Mesendoderm (in vitro differentiated cells): ENCODE measurements at regions not wholly inside any gene's neighbourhood (a gene's known extent, or its start where the extent isn't known, plus 50 kb on each side); places are given as distances from the start of the nearest gene placed in this dataset.
"Not testable (repeated sequence)": the region's sequence is repeated elsewhere in the genome, so short reads cannot be mapped to it uniquely, and the experiment has no call there.

Experiments used
- DNase-seq: peaks from one replicate; pipeline ENCODE4 v3.0.0; 2013
- H2AK5ac ChIP-seq: 2 replicates; pipeline ENCODE4 v1.6.1; 2013; ENCODE audit warnings: low read length, inconsistent platforms
- H2BK120ac ChIP-seq: 2 replicates; pipeline ENCODE4 v1.6.1; 2013; ENCODE audit warnings: low read depth, mild to moderate bottlenecking, low read length, moderate library complexity, mixed read lengths
- H2BK15ac ChIP-seq: replicated peaks from 2 replicates; pipeline ENCODE4 v1.6.1; 2013; ENCODE audit warnings: low read depth, mild to moderate bottlenecking, moderate library complexity
- H2BK5ac ChIP-seq: 2 replicates; pipeline ENCODE4 v1.6.1; 2013; ENCODE audit warnings: low read length, inconsistent platforms
- H3K18ac ChIP-seq: 2 replicates; pipeline ENCODE4 v1.6.1; 2013; ENCODE audit warnings: mild to moderate bottlenecking, low read length, mixed read lengths
- H3K23ac ChIP-seq: one replicate; pipeline ENCODE4 v1.6.1; 2013; ENCODE audit warnings: low read length
- H3K27ac ChIP-seq: 2 replicates; pipeline ENCODE4 v1.5.1; 2013; ENCODE audit warnings: low read depth, mild to moderate bottlenecking, inconsistent platforms, low read length, moderate library complexity
- H3K27me3 ChIP-seq: 2 replicates; pipeline ENCODE4 v1.6.1; 2013; ENCODE audit warnings: low read length, control low read depth, mild to moderate bottlenecking, inconsistent platforms; ENCODE audit not compliant: insufficient read depth, poor library complexity
- H3K36me3 ChIP-seq: 2 replicates; pipeline ENCODE4 v1.6.1; 2013; ENCODE audit warnings: low read length, inconsistent platforms; ENCODE audit not compliant: control insufficient read depth, insufficient read depth
- H3K4ac ChIP-seq: one replicate; pipeline ENCODE4 v1.6.1; 2013; ENCODE audit warnings: low read depth, mild to moderate bottlenecking, low read length, moderate library complexity
- H3K4me1 ChIP-seq: 2 replicates; pipeline ENCODE4 v1.6.1; 2013; ENCODE audit warnings: low read depth, low read length, inconsistent platforms; ENCODE audit not compliant: control insufficient read depth
- H3K4me2 ChIP-seq: 2 replicates; pipeline ENCODE4 v1.6.1; 2013; ENCODE audit warnings: low read length
- H3K4me3 ChIP-seq: 2 replicates; pipeline ENCODE4 v1.5.1; 2013; ENCODE audit warnings: mild to moderate bottlenecking, low read length
- H3K56ac ChIP-seq: one replicate; pipeline ENCODE4 v1.6.1; 2013; ENCODE audit warnings: low read length
- H3K79me1 ChIP-seq: 2 replicates; pipeline ENCODE4 v1.6.1; 2013; ENCODE audit warnings: low read length, inconsistent platforms
- H3K79me2 ChIP-seq: 2 replicates; pipeline ENCODE4 v1.6.1; 2013; ENCODE audit warnings: mild to moderate bottlenecking, low read length; ENCODE audit not compliant: control insufficient read depth, insufficient read depth
- H3K9ac ChIP-seq: 2 replicates; pipeline ENCODE4 v1.6.1; 2013; ENCODE audit warnings: low read length, inconsistent platforms
- H4K5ac ChIP-seq: one replicate; pipeline ENCODE4 v1.6.1; 2013; ENCODE audit warnings: low read length
- H4K8ac ChIP-seq: one replicate; pipeline ENCODE4 v1.6.1; 2013; ENCODE audit warnings: low read depth, mild to moderate bottlenecking, control low read depth, low read length, moderate library complexity
- WGBS: extraction: QIAGEN DNeasy Blood & Tissue Kit; methylation state at CpG from one replicate; pipeline ENCODE4 v1.1.7; 2013; ENCODE audit warnings: low lambda C conversion rate, missing lambda C conversion rate; ENCODE audit not compliant: insufficient coverage; ENCODE audit errors: extremely low coverage; 5-methylcytosine and 5-hydroxymethylcytosine counted together

DNA sequence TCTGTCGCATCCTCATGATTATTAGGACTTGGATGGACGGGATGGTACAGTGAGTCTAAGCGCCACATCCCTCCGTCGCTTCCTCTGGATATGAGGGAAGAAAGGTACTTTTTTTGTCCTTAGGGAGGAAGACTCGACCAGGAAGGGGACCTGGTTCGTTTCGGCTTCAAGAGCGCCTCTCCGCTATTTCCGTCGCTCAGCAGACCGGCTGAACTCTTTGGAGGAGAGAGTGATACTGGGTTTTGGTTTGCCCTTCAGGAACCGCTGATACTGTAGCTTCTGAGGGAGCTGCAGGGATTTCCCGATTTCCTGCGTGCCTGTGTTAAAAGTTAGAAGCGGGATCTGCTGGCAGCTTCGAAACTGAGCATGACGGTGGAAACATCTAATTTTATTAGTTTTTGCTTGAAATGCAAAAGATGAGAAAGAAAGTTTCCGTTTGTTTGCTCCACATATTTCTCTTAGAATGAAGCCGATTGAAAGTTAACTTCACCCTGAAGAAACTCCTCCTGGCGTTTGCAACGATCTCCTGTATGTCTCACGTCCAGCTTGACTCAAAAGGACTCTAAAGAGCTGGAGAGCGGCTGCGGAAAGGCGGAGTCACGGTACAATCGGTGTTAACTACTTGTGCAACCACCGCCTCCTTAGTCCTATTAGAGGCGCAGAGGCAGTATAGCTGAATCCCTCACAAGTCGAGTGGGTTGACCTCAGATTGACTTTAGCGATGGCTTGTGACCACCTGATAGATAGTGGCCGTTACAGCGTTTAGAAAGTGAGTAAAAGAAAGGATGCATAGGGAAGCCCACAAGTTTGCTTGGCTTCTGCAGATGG, 129.4 kb downstream of the TRIM27 start:
- Histone ChIP-seq H3K56ac (peak overlapping the region; percentile 5), H2AK5ac (no peak overlapping the region), H2BK5ac (no peak overlapping the region), H3K27ac (no peak overlapping the region), H2BK15ac (no peak overlapping the region), H3K4ac (no peak overlapping the region), H4K8ac (no peak overlapping the region), H3K27me3 (peaks cover 8% of the 10 kb centered on the region), H3K36me3 (no peaks in the 10 kb centered on the region), H4K5ac (no peak overlapping the region), H3K79me2 (no peaks in the 10 kb centered on the region), H2BK120ac (no peak overlapping the region), H3K23ac (no peak overlapping the region), H3K4me2 (peak overlapping the region; percentile 84), H3K4me1 (no peaks in the 10 kb centered on the region), H3K9ac (peak overlapping the region; percentile 51), H3K79me1 (no peaks in the 10 kb centered on the region), H3K18ac (no peak overlapping the region), H3K4me3 (peak overlapping the region; percentile 34)
- peak; percentile 82 for DNase-seq
- no CpG with 5 or more reads among the region's 35 CpGs for WGBS

DNA sequence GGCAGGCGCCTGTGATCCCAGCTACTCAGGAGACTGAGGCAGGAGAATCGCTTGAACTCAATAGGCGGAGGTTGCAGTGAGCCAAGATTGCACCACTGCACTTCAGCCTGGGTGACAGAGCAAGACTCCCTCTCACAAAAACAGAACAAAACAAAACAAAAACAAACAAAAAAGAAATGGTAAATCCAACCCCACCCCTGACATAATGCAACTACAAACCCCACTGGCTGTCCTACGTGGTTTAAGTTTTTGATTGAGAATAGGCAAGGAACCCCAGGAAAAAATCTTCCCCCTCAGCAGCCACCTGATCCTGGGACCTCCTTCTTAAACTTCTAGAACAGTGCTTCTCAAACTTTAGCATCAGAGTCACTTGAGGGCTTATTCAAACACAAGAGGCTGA, 123.1 kb downstream of the TRIM27 start:
- not testable (repeated sequence) for H3K4ac ChIP-seq, H2AK5ac ChIP-seq, H2BK120ac ChIP-seq, H3K4me3 ChIP-seq, H3K4me2 ChIP-seq, H3K23ac ChIP-seq, H2BK5ac ChIP-seq, H3K9ac ChIP-seq, H4K5ac ChIP-seq, H3K56ac ChIP-seq, H3K27ac ChIP-seq, H3K18ac ChIP-seq, H3K27me3 ChIP-seq, H4K8ac ChIP-seq, H3K79me2 ChIP-seq, H3K36me3 ChIP-seq, H2BK15ac ChIP-seq, DNase-seq, H3K79me1 ChIP-seq, H3K4me1 ChIP-seq
- WGBS, result no CpG with 5 or more reads among the region's 4 CpGs

DNA sequence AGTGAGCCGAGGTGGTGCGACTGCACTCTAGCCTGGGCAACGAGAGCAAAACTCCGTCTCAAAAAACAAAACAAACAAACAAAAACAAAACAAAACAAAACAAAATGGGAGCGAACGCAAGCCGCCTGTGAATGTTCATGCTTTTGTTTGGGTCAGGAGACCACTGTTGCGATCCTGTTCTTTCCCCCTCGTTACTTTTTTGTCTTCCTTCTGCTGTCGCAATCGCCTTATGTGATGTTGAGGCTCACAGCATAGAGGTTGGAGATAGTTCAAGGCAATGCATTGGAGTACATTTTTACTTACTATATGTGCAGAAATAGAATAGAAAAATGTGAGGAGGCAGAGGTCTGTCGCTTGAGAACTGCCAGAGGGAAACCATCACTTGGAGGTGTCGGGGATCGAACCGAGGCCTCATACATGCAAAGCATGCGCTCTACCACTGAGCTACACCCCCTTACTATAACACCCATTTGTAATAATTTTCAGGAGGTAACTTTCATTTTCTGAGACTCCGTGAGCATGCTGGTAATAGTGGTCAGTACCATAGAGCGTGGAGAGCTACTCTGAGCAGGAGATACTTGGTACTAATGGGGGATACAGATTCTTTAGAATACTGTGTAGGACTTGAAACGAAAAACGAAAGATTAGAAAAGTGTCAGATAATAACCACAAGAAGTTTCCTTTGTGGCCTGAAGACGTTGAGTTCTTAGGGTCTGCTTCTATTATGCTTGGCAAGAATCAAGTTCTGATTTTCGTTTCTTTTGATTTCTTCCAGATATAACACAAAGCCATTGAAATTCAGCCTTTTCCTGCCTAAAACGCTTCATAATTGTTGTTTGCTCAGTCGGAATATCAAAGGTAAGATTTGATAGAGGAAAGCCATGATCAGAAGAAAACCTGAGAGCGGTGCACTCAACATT, 121.1 kb downstream of the TRIM27 start:
- H3K4ac ChIP-seq, result no peak overlapping the region
- H3K27ac ChIP-seq, result no peak overlapping the region
- H3K18ac ChIP-seq, result no peak overlapping the region
- no peak overlapping the region for H4K5ac ChIP-seq
- no peak overlapping the region for H4K8ac ChIP-seq
- peak; percentile 92 for DNase-seq
- no peak overlapping the region for H2BK15ac ChIP-seq
- H2BK120ac ChIP-seq, result no peak overlapping the region
- H3K27me3 ChIP-seq, result peaks cover 6% of the 10 kb centered on the region
- no peaks in the 10 kb centered on the region for H3K4me1 ChIP-seq
- no peak overlapping the region for H3K9ac ChIP-seq
- no peaks in the 10 kb centered on the region for H3K36me3 ChIP-seq
- H3K56ac ChIP-seq, result no peak overlapping the region
- no peak overlapping the region for H3K23ac ChIP-seq
- no peak overlapping the region for H2BK5ac ChIP-seq
- H3K79me1 ChIP-seq, result no peaks in the 10 kb centered on the region
- peak overlapping the region; percentile 12 for H3K4me2 ChIP-seq
- WGBS, result no CpG with 5 or more reads among the region's 25 CpGs
- no peaks in the 10 kb centered on the region for H3K79me2 ChIP-seq
- H2AK5ac ChIP-seq, result no peak overlapping the region
- no peak overlapping the region for H3K4me3 ChIP-seq

DNA sequence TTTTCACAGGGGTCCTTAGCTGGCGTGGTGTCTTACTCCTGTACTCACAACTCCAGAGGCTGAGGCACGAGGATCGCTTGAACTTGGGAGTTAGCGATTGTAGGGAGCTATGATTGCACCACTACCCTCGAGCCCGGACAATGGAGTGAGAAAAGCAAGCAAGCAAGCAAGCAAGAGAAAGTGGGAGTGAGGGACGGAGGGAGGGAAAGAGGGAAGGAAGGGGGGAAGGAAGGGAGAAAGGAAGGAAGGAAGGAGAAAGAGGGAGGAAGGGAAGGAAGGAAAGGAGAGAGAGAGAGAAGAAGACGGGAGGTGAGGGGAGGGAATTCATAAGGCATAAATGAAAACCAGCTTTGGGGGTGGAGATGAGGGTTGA, 120.5 kb downstream of the TRIM27 start:
- Histone ChIP-seq H3K27me3 (peaks cover 6% of the 10 kb centered on the region), H3K23ac (no peak overlapping the region), H4K8ac (no peak overlapping the region), H4K5ac (no peak overlapping the region), H3K36me3 (no peaks in the 10 kb centered on the region), H2AK5ac (no peak overlapping the region), H3K27ac (no peak overlapping the region), H3K79me1 (no peaks in the 10 kb centered on the region), H3K18ac (no peak overlapping the region), H3K4ac (no peak overlapping the region), H2BK15ac (no peak overlapping the region), H2BK120ac (no peak overlapping the region), H3K56ac (no peak overlapping the region), H2BK5ac (no peak overlapping the region), H3K4me3 (no peak overlapping the region), H3K9ac (peak overlapping the region; percentile 13), H3K4me1 (no peaks in the 10 kb centered on the region), H3K4me2 (peak overlapping the region; percentile 12), H3K79me2 (no peaks in the 10 kb centered on the region)
- WGBS, result no CpG with 5 or more reads among the region's 8 CpGs
- DNase-seq, result peak; percentile 45

DNA sequence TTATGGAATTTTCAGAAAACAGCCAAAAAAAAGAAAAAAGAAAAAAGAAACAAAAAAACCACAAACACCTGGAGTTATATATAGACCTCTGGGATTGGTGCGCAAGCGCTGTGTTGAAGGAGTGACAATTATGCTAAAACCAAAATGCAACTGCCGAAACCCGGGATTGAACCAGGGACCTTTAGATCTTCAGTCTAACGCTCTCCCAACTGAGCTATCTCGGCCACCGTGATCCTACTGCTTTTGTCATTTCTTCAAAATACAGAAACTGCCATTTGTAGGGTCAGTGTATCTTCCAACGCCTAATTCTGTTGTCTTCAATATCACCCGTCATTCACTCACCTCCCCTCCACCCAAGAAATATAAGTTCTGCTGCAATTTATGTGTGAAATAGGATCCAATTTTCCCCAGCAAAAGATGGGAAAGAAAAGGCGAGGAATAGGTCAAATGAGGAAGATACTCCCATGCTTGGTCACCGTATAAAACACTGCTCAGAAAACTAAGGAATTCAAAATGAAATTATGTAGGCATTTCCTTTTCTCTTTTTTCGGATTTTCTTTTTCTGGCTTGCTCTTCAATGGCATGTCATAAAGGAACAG, 116.0 kb downstream of the TRIM27 start:
- no peak overlapping the region for H3K9ac ChIP-seq
- H3K4me3 ChIP-seq, result no peak overlapping the region
- whole genome bisulfite sequencing, result no CpG with 5 or more reads among the region's 12 CpGs
- H3K4me2 ChIP-seq, result peak overlapping the region; percentile 39
- peaks cover 2% of the 10 kb centered on the region for H3K4me1 ChIP-seq
- H3K36me3 ChIP-seq, result no peaks in the 10 kb centered on the region
- no peaks in the 10 kb centered on the region for H3K79me2 ChIP-seq
- H3K79me1 ChIP-seq, result no peaks in the 10 kb centered on the region
- H2BK15ac ChIP-seq, result no peak overlapping the region
- H4K8ac ChIP-seq, result no peak overlapping the region
- no peak overlapping the region for H4K5ac ChIP-seq
- no peak overlapping the region for H2AK5ac ChIP-seq
- no peak overlapping the region for H3K27ac ChIP-seq
- DNase-seq, result peak; percentile 85
- no peak overlapping the region for H2BK120ac ChIP-seq
- H3K4ac ChIP-seq, result no peak overlapping the region
- H3K27me3 ChIP-seq, result peaks cover 24% of the 10 kb centered on the region
- H3K23ac ChIP-seq, result no peak overlapping the region
- H3K18ac ChIP-seq, result no peak overlapping the region
- H3K56ac ChIP-seq, result no peak overlapping the region
- no peak overlapping the region for H2BK5ac ChIP-seq
